ENCODE measurements at regions not wholly inside any gene's neighbourhood (a gene's known extent, or its start where the extent isn't known, plus 50 kb on each side); places are given as distances from the start of the nearest gene placed in this dataset.
A peak's percentile ranks its signal among the peaks of the same experiment; 100 is the strongest.

- no peak for DNase-seq
Observed at GRCh38 chr1:96028071-96028470, 693.5 kb upstream of the PTBP2 start.

- DNase-seq = no peak
Observed at GRCh38 chr1:96030312-96030711, 691.3 kb upstream of the PTBP2 start.

- DNase-seq = no peak
Observed at GRCh38 chr1:96034006-96034405, 687.6 kb upstream of the PTBP2 start.

- DNase-seq = no peak
Observed at GRCh38 chr1:96036763-96037162, 684.8 kb upstream of the PTBP2 start.

- no peak for DNase-seq
Observed at GRCh38 chr1:96038636-96039035, 682.9 kb upstream of the PTBP2 start.

- no peak for DNase-seq
Observed at GRCh38 chr1:96039910-96040309, 681.7 kb upstream of the PTBP2 start.

- no peak for DNase-seq
Observed at GRCh38 chr1:96041470-96041869, 680.1 kb upstream of the PTBP2 start.

GRCh38 chr1:96048572-96049212 is 672.9 kb upstream of the PTBP2 start:
- no peak for DNase-seq

- no peak for DNase-seq
Observed at GRCh38 chr1:96049759-96050409, 671.7 kb upstream of the PTBP2 start.

GRCh38 chr1:96059276-96059675 is 662.3 kb upstream of the PTBP2 start:
- DNase-seq = no peak

GRCh38 chr1:96059736-96060135 is 661.8 kb upstream of the PTBP2 start:
- peak; percentile 77 for DNase-seq

GRCh38 chr1:96060621-96061020 is 661.0 kb upstream of the PTBP2 start:
- peak; percentile 70 for DNase-seq

- DNase-seq = no peak
Observed at GRCh38 chr1:96072021-96072420, 649.6 kb upstream of the PTBP2 start.

- DNase-seq = no peak
Observed at GRCh38 chr1:96073100-96073499, 648.5 kb upstream of the PTBP2 start.

GRCh38 chr1:96074422-96074821 is 647.2 kb upstream of the PTBP2 start:
- DNase-seq = no peak

GRCh38 chr1:96074876-96075577 is 646.6 kb upstream of the PTBP2 start:
- DNase-seq = no peak

GRCh38 chr1:96075704-96076455 is 645.7 kb upstream of the PTBP2 start:
- DNase-seq = no peak

- DNase-seq = no peak
Observed at GRCh38 chr1:96076589-96076988, 645.0 kb upstream of the PTBP2 start.

GRCh38 chr1:96079581-96079980 is 642.0 kb upstream of the PTBP2 start:
- DNase-seq = peak; percentile 16

- no peak for DNase-seq
Observed at GRCh38 chr1:96080925-96081324, 640.7 kb upstream of the PTBP2 start.

- no peak for DNase-seq
Observed at GRCh38 chr1:96087719-96088118, 633.9 kb upstream of the PTBP2 start.

- DNase-seq = no peak
Observed at GRCh38 chr1:96090134-96090533, 631.5 kb upstream of the PTBP2 start.

- peak; percentile 80 for DNase-seq
Observed at GRCh38 chr1:96095849-96096612, 625.6 kb upstream of the PTBP2 start.

All from NCI-H1105 (cell line).